Omental fat pad (tissue), 3 donors: ENCODE measurements at regions not wholly inside any gene's neighbourhood (a gene's known extent, or its start where the extent isn't known, plus 50 kb on each side); places are given as distances from the start of the nearest gene placed in this dataset.

Experiments
- ATAC-seq: fragments of 150-250 bp; one replicate; pipeline ENCODE4 v1.9.1; 2016; ENCODE audit warnings: mild to moderate bottlenecking, moderate library complexity; ENCODE audit not compliant: low FRiP score
- DNase-seq: peaks from one replicate; pipeline ENCODE4 v3.0.0-alpha.2; 2019; ENCODE audit warnings: low spot score
- CTCF ChIP-seq, 3 donors: fragments of 450-650 bp; IDR thresholded peaks; one replicate each; pipeline ENCODE4 v1.5.1; 2016 to 2017; ENCODE audit warnings: antibody characterized with exemption in 3 of 3, mild to moderate bottlenecking in 3 of 3, moderate library complexity in 2 of 3

DNA sequence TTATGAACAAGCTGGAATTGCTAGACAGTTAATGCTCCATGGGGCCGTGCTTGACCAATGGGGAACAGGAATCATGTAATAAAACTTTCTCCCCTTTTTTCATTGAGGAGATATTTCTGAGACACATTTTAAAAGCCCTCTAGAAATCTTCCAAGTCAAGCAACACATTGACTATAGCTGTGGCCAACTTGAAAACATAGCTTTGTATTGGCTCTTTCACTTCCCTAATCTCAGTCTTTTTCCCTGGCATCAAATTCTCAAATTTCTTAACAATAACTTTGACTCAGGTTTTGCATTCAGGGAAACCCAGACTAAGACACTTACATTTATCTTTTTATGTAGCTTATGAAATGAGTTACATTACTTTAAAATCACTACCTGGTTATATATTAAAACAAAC is 947.1 kb upstream of the MBL2 start:
- ATAC-seq (no peak), DNase-seq (no peak)
- TF ChIP-seq CTCF (IDR thresholded peaks at IDR 0.05), result no peak

- ATAC-seq, result no peak
- no peak for TF ChIP-seq CTCF (IDR thresholded peaks at IDR 0.05)
- no peak for DNase-seq
Measured at GRCh38 chr10:53716156-53716555, 943.6 kb upstream of the MBL2 start.

- no peak for TF ChIP-seq CTCF (IDR thresholded peaks at IDR 0.05)
- DNase-seq (no peak), ATAC-seq (no peak)
Measured at GRCh38 chr10:53713431-53713830, 940.8 kb upstream of the MBL2 start.

- ATAC-seq (no peak), DNase-seq (no peak)
- no peak for TF ChIP-seq CTCF (IDR thresholded peaks at IDR 0.05)
Measured at GRCh38 chr10:53702489-53702888, 929.9 kb upstream of the MBL2 start.

DNA sequence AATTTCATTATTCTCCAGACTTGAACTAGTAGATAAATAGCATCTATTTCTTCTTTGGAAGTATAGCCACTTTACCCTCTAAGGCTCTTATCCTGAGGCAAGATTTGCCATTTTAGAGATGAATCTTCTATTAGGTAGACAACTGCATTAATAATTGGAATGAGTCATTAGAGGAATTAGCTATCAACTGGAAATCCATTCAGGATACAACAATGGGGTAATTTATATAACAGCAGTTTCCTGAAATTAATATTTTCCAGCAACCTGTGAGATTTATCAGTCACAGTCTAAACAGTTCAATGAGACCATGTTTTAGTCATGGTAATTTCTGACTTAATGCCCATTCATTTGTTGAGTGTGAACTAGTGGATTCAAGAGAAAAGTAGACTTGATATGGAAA is 928.6 kb upstream of the MBL2 start:
- TF ChIP-seq CTCF (IDR thresholded peaks at IDR 0.05), result no peak
- no peak for ATAC-seq

GRCh38 chr10:53700278-53700677 is 927.7 kb upstream of the MBL2 start:
- ATAC-seq (no peak), DNase-seq (no peak)
- TF ChIP-seq CTCF (IDR thresholded peaks at IDR 0.05), result no peak

More for the DNA sequence above, 928.6 kb upstream of the MBL2 start:
- no peak for DNase-seq

DNA sequence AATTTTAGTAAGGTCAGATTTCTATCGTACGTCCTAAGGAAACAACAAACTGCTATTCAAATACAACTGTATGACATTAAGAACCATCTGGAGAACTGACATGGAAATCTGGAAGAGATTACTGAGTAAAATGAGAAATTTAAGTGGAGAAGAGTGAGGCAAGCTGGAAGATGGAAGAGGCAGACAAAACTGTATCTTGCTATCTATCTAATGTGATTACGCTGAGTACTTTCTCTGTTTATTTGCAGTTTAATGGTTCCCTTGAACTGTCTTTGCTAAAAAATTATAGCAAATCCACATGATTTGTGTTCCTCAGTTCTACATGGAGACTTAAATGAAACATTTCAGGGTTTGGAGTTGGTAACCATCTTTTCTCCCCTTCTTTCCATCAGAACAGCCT is 927.1 kb upstream of the MBL2 start:
- no peak for TF ChIP-seq CTCF (IDR thresholded peaks at IDR 0.05)

More for the DNA sequence above, 927.1 kb upstream of the MBL2 start:
- no peak for DNase-seq
- no peak for ATAC-seq
